Muscle of leg (tissue), 3 donors: ENCODE measurements at regions not wholly inside any gene's neighbourhood (a gene's known extent, or its start where the extent isn't known, plus 50 kb on each side); places are given as distances from the start of the nearest gene placed in this dataset.

Experiments used
- DNase-seq: peaks from one replicate; pipeline ENCODE4 v3.0.0; 2013
- H3K27ac ChIP-seq: one replicate; pipeline ENCODE4 v1.5.1; 2013; ENCODE audit warnings: mild to moderate bottlenecking, low read length, control low read depth
- H3K27me3 ChIP-seq: one replicate; pipeline ENCODE4 v1.6.1; 2013; ENCODE audit warnings: low read length; ENCODE audit not compliant: control insufficient read depth, insufficient read depth
- H3K36me3 ChIP-seq: one replicate; pipeline ENCODE4 v1.6.1; 2013; ENCODE audit warnings: low read length; ENCODE audit not compliant: control insufficient read depth, insufficient read depth
- H3K4me1 ChIP-seq: one replicate; pipeline ENCODE4 v1.6.1; 2013; ENCODE audit warnings: low read length; ENCODE audit not compliant: control insufficient read depth, insufficient read depth
- H3K4me3 ChIP-seq: one replicate; pipeline ENCODE4 v1.5.1; 2013; ENCODE audit warnings: low read length, control low read depth
- H3K9me3 ChIP-seq: replicated peaks from 2 replicates; pipeline ENCODE4 v1.6.1; 2013; ENCODE audit warnings: low read depth, low read length; ENCODE audit not compliant: control insufficient read depth
- WGBS: methylation state at CpG from one replicate; pipeline ENCODE4 v1.1.5; 2013; ENCODE audit warnings: missing lambda C conversion rate; ENCODE audit not compliant: insufficient coverage; 5-methylcytosine and 5-hydroxymethylcytosine counted together

DNA sequence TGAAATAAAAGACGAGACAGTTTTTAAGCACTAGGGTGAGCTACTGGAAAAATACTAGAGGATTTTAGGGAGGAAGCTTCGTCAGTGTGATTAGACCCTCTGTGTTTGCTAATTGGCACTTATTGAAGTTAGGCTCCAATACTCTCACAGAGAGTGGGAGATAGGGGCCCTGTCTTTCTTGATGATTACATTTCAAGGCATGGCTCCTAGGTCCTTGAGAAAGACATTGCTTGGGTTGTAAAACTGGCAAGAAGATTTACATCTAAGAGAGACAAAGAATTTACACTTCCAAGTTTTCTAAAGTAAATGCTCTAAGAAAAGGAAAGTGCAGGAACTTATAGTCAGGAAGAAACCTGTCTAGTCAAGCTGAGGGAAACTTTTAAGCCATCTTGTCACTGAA is 183.2 kb downstream of the C12orf50 start:
- Histone ChIP-seq H3K9me3 (no peaks in the 10 kb centered on the region), H3K4me1 (peaks cover 2% of the 10 kb centered on the region), H3K27ac (no peak overlapping the region), H3K27me3 (no peaks in the 10 kb centered on the region), H3K4me3 (no peak overlapping the region), H3K36me3 (no peaks in the 10 kb centered on the region)
- no peak for DNase-seq
- WGBS, result 83% methylated on average over 2 of the region's 2 CpGs

GRCh38 chr12:87841935-87842334 is 187.3 kb downstream of the C12orf50 start:
- Histone ChIP-seq H3K9me3 (no peaks in the 10 kb centered on the region), H3K27me3 (no peaks in the 10 kb centered on the region), H3K36me3 (no peaks in the 10 kb centered on the region), H3K4me1 (no peaks in the 10 kb centered on the region), H3K27ac (no peak overlapping the region), H3K4me3 (no peak overlapping the region)
- no peak for DNase-seq

DNA sequence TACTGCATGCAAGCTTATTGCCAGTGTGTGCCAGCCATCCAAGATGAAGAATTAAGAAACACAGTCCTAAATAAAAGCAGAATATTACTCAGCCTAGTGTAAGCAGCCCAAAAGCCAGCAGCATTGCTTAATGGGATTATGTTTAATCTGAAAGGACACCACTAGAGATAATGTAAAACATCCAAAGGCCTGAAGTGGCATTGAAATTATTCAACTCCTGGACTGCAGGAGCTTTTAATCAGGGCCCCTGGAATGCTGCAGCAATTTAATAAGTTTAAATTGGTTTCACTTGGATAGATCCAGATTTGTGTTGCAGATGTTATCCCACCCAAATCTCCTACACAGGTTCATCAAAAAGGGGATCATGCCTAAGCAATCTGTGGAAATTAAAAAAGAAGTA is 193.0 kb downstream of the C12orf50 start:
- H3K36me3 ChIP-seq, result no peaks in the 10 kb centered on the region
- no peaks in the 10 kb centered on the region for H3K27me3 ChIP-seq
- DNase-seq, result no peak
- H3K9me3 ChIP-seq, result no peaks in the 10 kb centered on the region
- no peak overlapping the region for H3K27ac ChIP-seq
- H3K4me1 ChIP-seq, result no peaks in the 10 kb centered on the region
- no peak overlapping the region for H3K4me3 ChIP-seq

DNA sequence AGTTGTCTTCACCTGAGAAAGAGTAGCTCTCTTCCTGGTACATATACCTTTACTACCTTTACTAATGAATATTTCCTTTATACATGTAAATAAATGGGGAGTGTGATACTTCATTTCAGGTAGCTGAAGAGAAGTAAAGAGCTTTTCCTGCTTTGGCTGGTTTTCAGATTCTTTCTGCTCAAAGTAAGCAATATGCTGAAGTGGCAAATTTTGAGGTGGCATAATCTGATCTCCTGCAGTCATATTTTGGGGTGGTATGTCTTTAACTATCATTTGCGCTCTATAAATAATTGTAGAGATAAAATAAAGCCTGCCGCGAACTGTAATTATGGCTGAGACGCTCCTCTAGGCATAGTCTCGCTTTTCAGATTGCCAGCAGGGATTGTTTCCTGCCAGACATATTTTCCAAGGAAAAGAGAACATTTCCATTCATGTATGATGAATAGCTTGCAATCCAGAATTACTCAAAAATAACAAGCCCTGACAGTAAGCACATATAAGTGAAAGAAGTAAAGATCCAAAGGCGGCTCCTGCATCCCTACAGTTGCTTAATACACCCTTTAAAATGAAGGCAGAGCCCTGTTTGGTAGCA is 200.7 kb downstream of the C12orf50 start:
- 55% methylated on average over 4 of the region's 6 CpGs for WGBS
- DNase-seq, result peak; percentile 29
- H3K9me3 ChIP-seq, result no peaks in the 10 kb centered on the region
- no peaks in the 10 kb centered on the region for H3K4me1 ChIP-seq
- H3K27me3 ChIP-seq, result no peaks in the 10 kb centered on the region
- no peak overlapping the region for H3K4me3 ChIP-seq
- no peak overlapping the region for H3K27ac ChIP-seq
- H3K36me3 ChIP-seq, result no peaks in the 10 kb centered on the region

DNA sequence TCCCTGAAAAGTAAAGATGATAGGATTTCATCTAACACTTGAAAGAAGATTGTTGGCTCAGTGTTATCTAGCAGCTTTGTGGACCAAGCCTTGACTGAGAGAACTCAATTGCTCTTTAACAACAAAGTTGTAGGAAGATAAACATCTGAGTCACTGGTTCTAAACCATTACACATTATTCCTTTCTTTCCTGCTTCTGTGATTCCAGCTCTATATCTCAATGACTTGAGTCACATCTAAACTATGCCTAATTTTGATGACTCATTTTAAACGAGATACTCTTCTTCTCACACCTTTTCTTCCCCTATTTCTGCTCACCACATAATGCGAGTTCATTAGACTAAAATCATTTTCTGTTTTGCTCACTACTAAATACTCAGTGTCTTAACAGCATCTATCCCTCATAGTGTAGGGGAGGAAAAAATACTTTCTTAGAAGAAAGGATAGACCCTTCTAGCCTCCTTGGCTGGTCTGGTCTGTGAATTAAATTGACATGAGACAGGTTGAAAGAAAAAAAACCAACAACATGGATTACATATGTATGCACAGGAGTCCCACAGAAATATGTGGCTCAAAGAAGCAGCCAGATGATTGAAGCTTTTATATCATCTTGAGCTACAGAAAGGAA is 201.4 kb downstream of the C12orf50 start:
- WGBS, result no CpG with 5 or more reads among the region's 2 CpGs
- no peaks in the 10 kb centered on the region for H3K27me3 ChIP-seq
- no peak for DNase-seq

DNA sequence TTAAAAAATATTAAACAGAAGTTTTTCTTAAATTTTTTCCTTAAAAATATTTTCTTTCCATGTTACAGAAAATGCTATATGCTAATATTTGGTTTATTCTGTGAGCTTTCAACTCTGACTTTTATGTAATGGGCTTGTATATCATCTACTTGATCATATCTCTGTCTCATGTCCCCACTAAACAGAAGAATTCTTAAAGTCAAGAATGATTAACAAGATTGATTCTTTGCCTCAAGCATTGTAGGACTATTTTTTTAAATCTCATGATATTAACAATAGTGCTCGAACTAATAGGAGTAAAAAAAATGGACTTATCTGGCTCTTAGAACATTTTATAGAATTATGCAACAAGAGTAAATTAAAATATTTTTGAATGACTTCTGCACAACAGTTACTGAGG is 206.3 kb downstream of the C12orf50 start:
- Histone ChIP-seq H3K4me3 (no peak overlapping the region), H3K36me3 (no peaks in the 10 kb centered on the region), H3K9me3 (no peaks in the 10 kb centered on the region), H3K27me3 (no peaks in the 10 kb centered on the region), H3K4me1 (no peaks in the 10 kb centered on the region), H3K27ac (no peak overlapping the region)
- WGBS, result no CpG with 5 or more reads among the region's 1 CpG
- DNase-seq, result no peak

More for the DNA sequence above, 201.4 kb downstream of the C12orf50 start:
- no peak overlapping the region for H3K27ac ChIP-seq
- no peaks in the 10 kb centered on the region for H3K9me3 ChIP-seq
- no peaks in the 10 kb centered on the region for H3K4me1 ChIP-seq
- H3K4me3 ChIP-seq, result no peak overlapping the region
- H3K36me3 ChIP-seq, result no peaks in the 10 kb centered on the region

DNA sequence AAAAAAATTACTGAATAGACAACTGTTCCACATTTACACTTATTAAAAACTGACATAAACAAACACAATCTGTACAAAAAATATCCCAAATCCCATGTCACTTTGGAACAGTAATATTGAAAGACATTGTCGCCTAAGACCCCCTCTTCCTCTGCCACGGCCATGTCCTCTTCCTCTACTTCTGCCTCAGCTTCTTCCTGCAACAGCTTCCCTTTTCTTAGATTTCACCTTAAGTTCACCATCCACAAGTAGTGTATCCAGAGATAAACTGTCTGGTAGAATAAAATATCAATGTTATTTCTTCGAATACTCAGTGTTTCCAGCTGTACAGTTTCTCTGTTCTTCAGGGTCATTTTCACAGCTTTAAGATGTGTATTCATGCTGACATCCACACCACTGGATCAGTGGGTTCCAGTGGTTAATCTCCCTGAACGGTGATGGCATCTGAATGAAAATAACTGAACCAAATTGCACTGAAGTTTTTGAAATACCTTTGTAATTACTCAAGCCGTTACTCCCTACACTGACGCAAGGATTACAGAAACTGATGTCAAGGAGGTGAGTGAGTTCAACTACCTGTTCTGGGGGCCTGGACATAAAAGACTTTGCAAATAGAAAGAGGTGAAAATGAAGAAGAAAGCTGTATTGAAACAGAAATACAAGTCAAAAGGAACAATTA is 208.5 kb downstream of the C12orf50 start:
- no peak for DNase-seq
- no peak overlapping the region for H3K4me3 ChIP-seq
- H3K27ac ChIP-seq, result no peak overlapping the region
- H3K4me1 ChIP-seq, result no peaks in the 10 kb centered on the region
- WGBS, result no CpG with 5 or more reads among the region's 6 CpGs
- H3K27me3 ChIP-seq, result no peaks in the 10 kb centered on the region
- H3K36me3 ChIP-seq, result no peaks in the 10 kb centered on the region
- H3K9me3 ChIP-seq, result no peaks in the 10 kb centered on the region

- H3K4me1 ChIP-seq, result no peaks in the 10 kb centered on the region
- H3K27ac ChIP-seq, result no peak overlapping the region
- no peaks in the 10 kb centered on the region for H3K36me3 ChIP-seq
- no peaks in the 10 kb centered on the region for H3K27me3 ChIP-seq
- no peak for DNase-seq
- no peaks in the 10 kb centered on the region for H3K9me3 ChIP-seq
- H3K4me3 ChIP-seq, result no peak overlapping the region
Measured at GRCh38 chr12:87818441-87818840, 210.8 kb downstream of the C12orf50 start.

GRCh38 chr12:87815771-87816585 is 213.2 kb downstream of the C12orf50 start:
- no peaks in the 10 kb centered on the region for H3K27me3 ChIP-seq
- no peaks in the 10 kb centered on the region for H3K4me1 ChIP-seq
- H3K4me3 ChIP-seq, result no peak overlapping the region
- WGBS, result 76% methylated on average over 4 of the region's 6 CpGs
- H3K27ac ChIP-seq, result no peak overlapping the region
- no peaks in the 10 kb centered on the region for H3K9me3 ChIP-seq
- no peaks in the 10 kb centered on the region for H3K36me3 ChIP-seq
- peak; percentile 21 for DNase-seq

DNA sequence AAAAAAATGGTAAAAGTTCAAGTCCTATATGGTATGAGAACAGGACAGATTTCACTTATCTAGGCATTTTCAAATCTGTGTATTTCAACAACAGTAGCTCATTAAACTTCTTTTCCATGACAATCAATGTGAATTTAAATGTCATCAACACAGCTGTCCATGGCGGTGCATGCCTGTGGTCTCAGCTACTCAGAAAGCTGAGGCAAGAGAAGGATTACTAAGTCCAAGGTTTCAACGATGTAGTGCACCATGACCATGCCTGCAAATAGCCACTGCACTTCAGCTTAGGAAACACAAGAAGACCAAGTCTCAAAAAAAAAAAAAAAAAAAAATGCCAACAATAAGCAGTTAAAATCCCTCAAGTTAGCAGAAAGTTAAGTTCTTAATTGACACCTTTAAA is 214.6 kb downstream of the C12orf50 start:
- WGBS, result no CpG with 5 or more reads among the region's 2 CpGs
- no peak for DNase-seq

More for the DNA sequence above, 214.6 kb downstream of the C12orf50 start:
- no peaks in the 10 kb centered on the region for H3K27me3 ChIP-seq
- H3K9me3 ChIP-seq, result no peaks in the 10 kb centered on the region
- H3K27ac ChIP-seq, result no peak overlapping the region
- no peaks in the 10 kb centered on the region for H3K4me1 ChIP-seq
- H3K4me3 ChIP-seq, result no peak overlapping the region
- no peaks in the 10 kb centered on the region for H3K36me3 ChIP-seq
